ENCODE measurements at regions not wholly inside any gene's neighbourhood (a gene's known extent, or its start where the extent isn't known, plus 50 kb on each side); places are given as distances from the start of the nearest gene placed in this dataset.

DNA sequence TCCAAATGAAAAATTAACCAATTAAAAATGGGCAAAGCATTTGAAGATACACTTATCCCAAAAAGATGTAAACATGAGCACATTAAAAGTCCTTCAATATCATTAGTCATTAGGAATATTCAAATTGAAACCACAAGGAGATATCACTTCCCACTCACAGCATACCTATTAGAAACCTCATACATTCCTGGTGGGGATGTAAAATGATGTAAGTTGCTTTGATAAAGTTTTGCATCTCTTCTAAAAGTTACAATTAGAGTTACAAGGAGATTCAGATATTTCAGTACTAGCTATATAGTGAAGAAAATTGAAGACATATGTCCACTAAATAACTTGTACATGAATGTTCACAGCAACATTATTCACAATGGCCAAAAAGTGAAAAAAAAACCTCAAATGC lies 1109.3 kb upstream of the LCORL start (continued):
- TF ChIP-seq PRDM15 (CRISPR knock-in tag; IDR thresholded peaks at IDR 0.05) (no peak), HDAC6 (IDR thresholded peaks at IDR 0.05; ENCODE audit: unreplicated experiment) (no peak), ZNF217 (IDR thresholded peaks at IDR 0.05) (no peak), YY1 (IDR thresholded peaks at IDR 0.05; ENCODE audit: low read depth, low read length) (no peak), RUNX3 (IDR thresholded peaks at IDR 0.05; ENCODE audit: low read length) (no peak)
- TF ChIP-seq, protein P1, sequence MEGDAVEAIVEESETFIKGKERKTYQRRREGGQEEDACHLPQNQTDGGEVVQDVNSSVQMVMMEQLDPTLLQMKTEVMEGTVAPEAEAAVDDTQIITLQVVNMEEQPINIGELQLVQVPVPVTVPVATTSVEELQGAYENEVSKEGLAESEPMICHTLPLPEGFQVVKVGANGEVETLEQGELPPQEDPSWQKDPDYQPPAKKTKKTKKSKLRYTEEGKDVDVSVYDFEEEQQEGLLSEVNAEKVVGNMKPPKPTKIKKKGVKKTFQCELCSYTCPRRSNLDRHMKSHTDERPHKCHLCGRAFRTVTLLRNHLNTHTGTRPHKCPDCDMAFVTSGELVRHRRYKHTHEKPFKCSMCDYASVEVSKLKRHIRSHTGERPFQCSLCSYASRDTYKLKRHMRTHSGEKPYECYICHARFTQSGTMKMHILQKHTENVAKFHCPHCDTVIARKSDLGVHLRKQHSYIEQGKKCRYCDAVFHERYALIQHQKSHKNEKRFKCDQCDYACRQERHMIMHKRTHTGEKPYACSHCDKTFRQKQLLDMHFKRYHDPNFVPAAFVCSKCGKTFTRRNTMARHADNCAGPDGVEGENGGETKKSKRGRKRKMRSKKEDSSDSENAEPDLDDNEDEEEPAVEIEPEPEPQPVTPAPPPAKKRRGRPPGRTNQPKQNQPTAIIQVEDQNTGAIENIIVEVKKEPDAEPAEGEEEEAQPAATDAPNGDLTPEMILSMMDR (IDR thresholded peaks at IDR 0.05 in 2 of 3, conservative IDR thresholded peaks at IDR 0.05 in 1 of 3; ENCODE audit: control insufficient read depth in 2 of 3, extremely low read depth in 1 of 3, insufficient read depth in 1 of 3, low read depth in 3 of 3, low read length in 3 of 3): no peak

DNA sequence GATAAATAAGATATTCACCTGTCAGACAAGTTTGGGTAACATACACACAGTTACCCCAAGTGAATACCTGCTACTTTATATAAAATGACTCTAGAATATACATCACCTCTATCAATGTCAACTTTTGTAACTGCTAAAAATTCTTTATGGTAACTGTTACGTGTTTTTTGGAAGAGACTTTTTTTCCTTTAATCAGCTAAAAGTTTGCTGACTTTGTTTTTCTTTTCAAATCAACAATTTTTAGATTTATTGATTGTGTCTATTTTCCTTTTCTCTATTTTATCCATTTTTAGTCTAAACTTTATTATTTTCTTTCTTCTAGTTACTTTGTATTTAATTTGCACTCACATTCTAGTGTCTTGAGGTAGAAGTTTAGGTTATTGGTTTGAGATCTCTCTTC lies 1106.6 kb upstream of the LCORL start:
- ChIA-PET RAD21 (ENCODE audit: unreplicated experiment) (no interaction called here), CTCF (no interaction called here), POLR2A (no interaction called here), SMC1A (ENCODE audit: uncharacterized antibody, unreplicated experiment) (no interaction called here)
- intact Hi-C loops (cut with micrococcal nuclease; ENCODE audit: unreplicated experiment): no loop called here
- no peaks in the 10 kb centered on the region for H3K36me3 ChIP-seq (ENCODE audit: control insufficient read depth in 2 of 2, insufficient read depth in 2 of 2, low read length in 1 of 2)
- no peak for FAIRE-seq
- H3K27ac ChIP-seq (ENCODE audit: control insufficient read depth, insufficient read depth): no peak overlapping the region
- H2AFZ ChIP-seq (ENCODE audit: control insufficient read depth, low read depth, low read length): no peak overlapping the region
- no peak for DNase-seq (ENCODE audit: low read depth, low spot score)
- no peak overlapping the region for H3K4me3 ChIP-seq
- H3K9ac ChIP-seq (ENCODE audit: control insufficient read depth, insufficient read depth, low read length): no peak overlapping the region
- H4K20me1 ChIP-seq (ENCODE audit: control insufficient read depth, insufficient read depth): no peaks in the 10 kb centered on the region
- in situ Hi-C loops (cut with MboI): no loop called here
- no peaks in the 10 kb centered on the region for H3K4me1 ChIP-seq (ENCODE audit: control insufficient read depth, insufficient read depth, low read length)
- 5% methylated on average over 1 of the region's 1 CpG for WGBS (ENCODE audit: insufficient coverage, insufficient replicate concordance, low lambda C conversion rate, missing lambda C conversion rate)
- no peaks in the 10 kb centered on the region for H3K79me2 ChIP-seq (ENCODE audit: control insufficient read depth, insufficient read depth, low read length)
- no peaks in the 10 kb centered on the region for H3K9me3 ChIP-seq (replicated peaks; ENCODE audit: control insufficient read depth, insufficient read depth, low read length)
- no TSS peak for BruUV-seq (replicated peaks)
- H3K4me2 ChIP-seq (ENCODE audit: control insufficient read depth, insufficient read depth): no peak overlapping the region
- no peaks in the 10 kb centered on the region for H3K27me3 ChIP-seq (replicated peaks in 1 of 2; ENCODE audit: control insufficient read depth in 2 of 2, insufficient read depth in 2 of 2, low read length in 1 of 2)
- no peak for ATAC-seq
- TF ChIP-seq HDAC2 (IDR thresholded peaks at IDR 0.05) (no peak), BMI1 (IDR thresholded peaks at IDR 0.05; ENCODE audit: borderline replicate concordance) (no peak), NRF1 (conservative IDR thresholded peaks at IDR 0.05; ENCODE audit: low read depth, low read length) (no peak), CBX5 (IDR thresholded peaks at IDR 0.05; ENCODE audit: low read depth) (no peak), BCL3 (IDR thresholded peaks at IDR 0.05; ENCODE audit: borderline replicate concordance, insufficient read depth, low read depth, low read length, poor library complexity, severe bottlenecking) (no peak)
- TF ChIP-seq, protein P2, sequence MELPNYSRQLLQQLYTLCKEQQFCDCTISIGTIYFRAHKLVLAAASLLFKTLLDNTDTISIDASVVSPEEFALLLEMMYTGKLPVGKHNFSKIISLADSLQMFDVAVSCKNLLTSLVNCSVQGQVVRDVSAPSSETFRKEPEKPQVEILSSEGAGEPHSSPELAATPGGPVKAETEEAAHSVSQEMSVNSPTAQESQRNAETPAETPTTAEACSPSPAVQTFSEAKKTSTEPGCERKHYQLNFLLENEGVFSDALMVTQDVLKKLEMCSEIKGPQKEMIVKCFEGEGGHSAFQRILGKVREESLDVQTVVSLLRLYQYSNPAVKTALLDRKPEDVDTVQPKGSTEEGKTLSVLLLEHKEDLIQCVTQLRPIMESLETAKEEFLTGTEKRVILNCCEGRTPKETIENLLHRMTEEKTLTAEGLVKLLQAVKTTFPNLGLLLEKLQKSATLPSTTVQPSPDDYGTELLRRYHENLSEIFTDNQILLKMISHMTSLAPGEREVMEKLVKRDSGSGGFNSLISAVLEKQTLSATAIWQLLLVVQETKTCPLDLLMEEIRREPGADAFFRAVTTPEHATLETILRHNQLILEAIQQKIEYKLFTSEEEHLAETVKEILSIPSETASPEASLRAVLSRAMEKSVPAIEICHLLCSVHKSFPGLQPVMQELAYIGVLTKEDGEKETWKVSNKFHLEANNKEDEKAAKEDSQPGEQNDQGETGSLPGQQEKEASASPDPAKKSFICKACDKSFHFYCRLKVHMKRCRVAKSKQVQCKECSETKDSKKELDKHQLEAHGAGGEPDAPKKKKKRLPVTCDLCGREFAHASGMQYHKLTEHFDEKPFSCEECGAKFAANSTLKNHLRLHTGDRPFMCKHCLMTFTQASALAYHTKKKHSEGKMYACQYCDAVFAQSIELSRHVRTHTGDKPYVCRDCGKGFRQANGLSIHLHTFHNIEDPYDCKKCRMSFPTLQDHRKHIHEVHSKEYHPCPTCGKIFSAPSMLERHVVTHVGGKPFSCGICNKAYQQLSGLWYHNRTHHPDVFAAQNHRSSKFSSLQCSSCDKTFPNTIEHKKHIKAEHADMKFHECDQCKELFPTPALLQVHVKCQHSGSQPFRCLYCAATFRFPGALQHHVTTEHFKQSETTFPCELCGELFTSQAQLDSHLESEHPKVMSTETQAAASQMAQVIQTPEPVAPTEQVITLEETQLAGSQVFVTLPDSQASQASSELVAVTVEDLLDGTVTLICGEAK (IDR thresholded peaks at IDR 0.05; ENCODE audit: borderline replicate concordance): no peak

Data from GM12878 (cell line).